Right kidney (tissue), 1 donor: ENCODE measurements at regions not wholly inside any gene's neighbourhood (a gene's known extent, or its start where the extent isn't known, plus 50 kb on each side); places are given as distances from the start of the nearest gene placed in this dataset.
"Not testable (repeated sequence)": the region's sequence is repeated elsewhere in the genome, so short reads cannot be mapped to it uniquely, and the experiment has no call there.

Experiments used
- DNase-seq: peaks from one replicate; pipeline ENCODE4 v3.0.0-alpha.2; 2016

GRCh38 chr14:85186082-85186481, 343.9 kb upstream of the FLRT2 start:
- no peak for DNase-seq

GRCh38 chr14:85187521-85187920, 342.4 kb upstream of the FLRT2 start:
- no peak for DNase-seq

- no peak for DNase-seq
Measured at GRCh38 chr14:85188836-85189235, 341.1 kb upstream of the FLRT2 start.

GRCh38 chr14:85189253-85189652, 340.7 kb upstream of the FLRT2 start:
- not testable (repeated sequence) for DNase-seq

GRCh38 chr14:85190251-85190650, 339.7 kb upstream of the FLRT2 start:
- no peak for DNase-seq

GRCh38 chr14:85191986-85192385, 338.0 kb upstream of the FLRT2 start:
- DNase-seq: no peak

GRCh38 chr14:85195872-85196477, 334.0 kb upstream of the FLRT2 start:
- DNase-seq: no peak

- DNase-seq: no peak
Measured at GRCh38 chr14:85198001-85198400, 331.9 kb upstream of the FLRT2 start.

- DNase-seq: no peak
Measured at GRCh38 chr14:85205875-85206274, 324.1 kb upstream of the FLRT2 start.

- DNase-seq: no peak
Measured at GRCh38 chr14:85214471-85214870, 315.5 kb upstream of the FLRT2 start.

GRCh38 chr14:85217412-85217811, 312.5 kb upstream of the FLRT2 start:
- DNase-seq: no peak

GRCh38 chr14:85218982-85219381, 311.0 kb upstream of the FLRT2 start:
- no peak for DNase-seq

GRCh38 chr14:85221832-85222231, 308.1 kb upstream of the FLRT2 start:
- DNase-seq: no peak

GRCh38 chr14:85222341-85222740, 307.6 kb upstream of the FLRT2 start:
- no peak for DNase-seq

- DNase-seq: no peak
Measured at GRCh38 chr14:85223667-85224066, 306.3 kb upstream of the FLRT2 start.

GRCh38 chr14:85224241-85224640, 305.7 kb upstream of the FLRT2 start:
- no peak for DNase-seq

- DNase-seq: no peak
Measured at GRCh38 chr14:85233756-85234155, 296.2 kb upstream of the FLRT2 start.

GRCh38 chr14:85234156-85235025, 295.6 kb upstream of the FLRT2 start:
- DNase-seq: no peak

- DNase-seq: no peak
Measured at GRCh38 chr14:85235868-85236267, 294.1 kb upstream of the FLRT2 start.

- no peak for DNase-seq
Measured at GRCh38 chr14:85236296-85236695, 293.6 kb upstream of the FLRT2 start.

- DNase-seq: no peak
Measured at GRCh38 chr14:85239791-85240190, 290.2 kb upstream of the FLRT2 start.

GRCh38 chr14:85241022-85241855, 288.7 kb upstream of the FLRT2 start:
- DNase-seq: peak; percentile 25

- no peak for DNase-seq
Measured at GRCh38 chr14:85242666-85243065, 287.3 kb upstream of the FLRT2 start.
